ENCODE measurements at regions not wholly inside any gene's neighbourhood (a gene's known extent, or its start where the extent isn't known, plus 50 kb on each side); places are given as distances from the start of the nearest gene placed in this dataset.
"Not testable (repeated sequence)": the region's sequence is repeated elsewhere in the genome, so short reads cannot be mapped to it uniquely, and the experiment has no call there.

DNA sequence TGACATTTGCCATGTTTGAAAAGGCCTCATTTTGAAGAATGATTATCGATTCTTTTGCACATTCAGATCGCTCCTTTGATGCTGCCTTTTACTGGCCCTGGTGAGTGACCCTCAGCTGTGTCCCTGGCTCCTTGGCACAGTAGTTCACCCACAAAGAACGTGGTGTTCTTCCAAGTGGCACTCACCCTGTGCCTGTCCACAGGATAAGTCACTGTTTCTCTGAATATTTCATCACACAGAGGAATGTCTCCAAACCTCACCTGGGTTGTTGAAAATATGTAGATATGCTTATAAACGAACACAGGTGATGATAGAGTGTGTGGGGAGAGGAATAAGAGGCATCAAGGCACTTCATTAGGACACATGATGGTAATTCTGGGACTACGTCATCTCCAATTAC, 810.7 kb downstream of the CCSER2 start:
- no peak for DNase-seq (ENCODE audit: low read depth in 2 of 2)

DNA sequence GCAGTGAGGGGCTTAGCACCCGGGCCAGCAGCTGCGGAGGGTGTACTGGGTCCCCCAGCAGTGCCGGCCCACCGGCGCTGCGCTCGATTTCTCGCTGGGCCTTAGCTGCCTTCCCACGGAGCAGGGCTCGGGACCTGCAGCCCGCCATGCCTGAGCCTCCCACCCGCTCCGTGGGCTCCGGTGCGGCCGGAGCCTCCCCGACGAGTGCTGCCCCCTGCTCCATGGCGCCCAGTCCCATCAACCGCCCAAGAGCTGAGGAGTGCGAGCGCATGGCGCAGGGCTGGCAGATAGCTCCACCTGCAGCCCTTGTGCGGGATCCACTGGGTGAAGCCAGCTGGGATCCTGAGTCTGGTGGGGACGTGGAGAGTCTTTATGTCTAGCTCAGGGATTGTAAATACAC, 813.1 kb downstream of the CCSER2 start:
- DNase-seq (ENCODE audit: low read depth in 2 of 2): not testable (repeated sequence)

DNA sequence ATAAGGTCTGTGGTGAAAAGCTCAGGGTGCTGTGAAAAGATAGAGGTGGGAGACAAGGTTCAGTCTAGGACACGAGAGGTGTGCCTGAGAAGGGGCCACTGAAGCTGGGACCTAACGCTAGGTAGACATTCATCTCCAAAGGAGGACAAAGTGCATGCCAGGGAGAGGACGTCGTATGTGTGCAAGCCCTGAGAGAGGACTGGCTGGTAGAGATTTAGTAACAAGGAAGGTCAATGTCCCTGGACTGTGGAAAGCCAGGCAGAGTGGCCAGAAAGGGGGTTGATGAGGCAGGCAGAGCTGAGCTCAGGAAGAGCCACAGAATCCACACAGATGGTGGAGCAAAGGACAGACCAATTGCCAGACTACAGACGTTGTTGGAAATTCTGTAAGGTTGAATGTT, 817.6 kb downstream of the CCSER2 start:
- DNase-seq (ENCODE audit: low read depth in 2 of 2): no peak

DNA sequence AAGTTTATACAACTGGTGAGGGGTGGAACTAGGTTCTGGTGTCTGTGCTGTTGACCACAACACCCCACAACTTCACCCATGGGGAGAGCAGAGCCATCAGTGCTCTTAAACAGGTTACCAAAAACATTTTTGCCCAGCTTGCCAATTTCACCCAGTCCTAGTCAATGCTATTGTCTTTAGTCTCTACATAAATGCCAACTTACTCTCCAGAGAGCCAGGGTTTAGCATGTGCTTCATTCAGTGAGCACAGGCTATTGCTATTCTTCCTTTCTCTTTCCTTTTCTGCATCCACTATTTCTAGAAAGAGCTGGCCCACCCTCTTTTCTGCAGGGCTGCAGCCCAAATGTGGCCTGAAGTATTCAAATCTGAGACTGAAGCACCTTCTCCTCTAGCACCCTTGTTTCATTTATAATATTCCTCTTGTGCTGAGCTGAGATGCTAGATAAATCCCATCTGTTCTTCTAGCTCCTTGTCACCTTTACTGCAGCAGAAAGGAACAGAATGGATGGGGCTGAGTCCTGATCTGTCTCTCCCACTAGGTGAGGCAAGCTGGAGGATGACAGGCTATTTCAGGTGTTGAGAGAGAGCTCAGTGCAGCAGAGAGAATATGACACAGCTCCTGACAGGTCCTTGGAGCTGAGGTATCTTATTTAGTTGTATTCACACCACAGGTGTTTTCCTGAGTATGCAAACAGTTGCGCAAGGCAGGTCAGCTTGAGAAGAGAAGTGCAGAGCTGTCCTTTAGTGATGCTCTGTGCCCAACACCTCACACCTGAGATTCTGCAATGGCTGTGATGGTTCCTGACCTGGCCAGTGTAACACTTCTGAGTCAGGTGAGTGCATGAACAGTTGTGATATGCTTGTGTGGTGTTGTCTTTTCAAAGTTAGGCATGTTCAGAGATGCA, 819.2 kb downstream of the CCSER2 start:
- no peak for DNase-seq (ENCODE audit: low read depth in 2 of 2)

DNA sequence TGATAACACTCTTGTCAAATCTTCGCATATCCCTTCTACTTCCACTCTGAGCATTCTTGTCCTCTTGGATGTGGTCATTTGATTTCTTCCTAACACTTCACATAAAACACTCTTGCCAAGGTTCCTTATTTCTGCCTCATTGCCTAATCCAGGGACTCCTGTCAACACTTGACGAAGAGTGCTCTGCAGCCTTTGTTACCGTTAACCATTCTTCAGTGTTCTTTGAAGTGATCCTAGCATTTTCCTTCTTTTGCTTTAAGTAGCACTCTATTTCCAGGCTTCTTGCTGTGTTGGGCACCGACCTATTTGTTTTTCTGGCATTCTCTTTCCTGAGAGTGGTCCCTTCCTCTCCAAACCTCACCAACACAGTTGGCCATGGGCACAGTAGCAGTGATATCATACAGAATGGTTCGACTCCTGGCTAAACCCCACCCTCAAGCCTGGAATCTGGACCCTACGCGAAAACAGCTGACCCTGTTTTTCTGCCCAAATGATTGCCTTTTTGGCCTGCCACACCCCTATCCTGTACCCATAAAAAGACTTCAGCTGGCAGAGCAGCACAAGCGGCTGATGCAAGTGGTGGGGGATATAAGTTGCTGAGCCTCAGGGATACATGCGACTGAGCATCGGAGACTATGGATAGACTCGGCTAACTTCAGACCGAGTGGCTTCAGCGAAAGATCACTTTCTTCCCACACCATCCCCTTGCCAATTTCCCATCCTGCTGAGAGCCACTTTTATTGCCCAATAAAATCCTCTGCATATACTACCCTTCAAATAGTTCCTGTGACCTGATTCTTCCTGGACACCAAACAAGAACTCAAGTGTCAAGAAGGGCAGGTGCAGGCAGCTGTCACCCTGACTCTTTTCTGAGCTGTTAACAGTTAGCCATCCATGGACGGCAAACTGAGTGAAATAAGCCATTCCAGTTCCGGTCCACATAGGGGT, 820.6 kb downstream of the CCSER2 start:
- DNase-seq (ENCODE audit: low read depth in 2 of 2): no peak

DNA sequence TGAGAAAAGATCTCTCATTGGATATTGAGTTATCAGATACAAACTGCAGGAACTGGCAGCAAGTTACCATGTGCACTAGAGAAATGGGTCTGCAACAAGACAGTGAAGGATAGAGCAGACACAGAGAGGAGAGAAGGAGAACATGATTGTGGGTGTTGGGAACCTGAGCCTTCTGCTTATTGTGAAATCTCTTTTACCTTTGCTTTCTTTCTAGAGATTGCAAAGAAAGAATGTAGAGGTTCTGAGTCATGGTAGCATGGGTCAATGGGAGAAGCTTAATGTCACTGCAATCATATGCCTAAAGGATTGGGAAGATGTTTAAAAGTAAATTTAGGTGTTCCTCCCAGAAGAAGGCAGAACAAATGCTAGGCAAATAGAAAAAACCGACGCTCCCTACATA, 821.4 kb downstream of the CCSER2 start:
- DNase-seq (ENCODE audit: low read depth in 2 of 2): no peak

DNA sequence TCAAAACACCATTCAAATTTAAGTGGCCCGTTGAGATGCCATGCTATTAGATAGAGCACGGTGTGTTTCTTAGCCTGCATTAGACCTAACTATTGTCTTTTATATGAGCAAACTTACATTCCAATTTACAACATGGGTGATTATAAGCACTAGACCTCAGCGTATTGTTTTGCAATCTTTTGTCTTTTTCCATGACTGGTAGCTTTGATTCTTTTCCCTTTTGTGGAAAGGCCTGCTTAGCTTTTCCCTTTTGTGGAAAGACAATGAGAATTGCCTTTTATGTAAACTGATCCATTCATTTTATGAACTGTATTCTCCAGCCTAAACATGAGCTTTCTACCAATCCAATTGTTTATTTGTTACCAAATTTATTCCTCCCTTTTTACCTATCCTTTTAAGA, 823.1 kb downstream of the CCSER2 start:
- no peak for DNase-seq (ENCODE audit: low read depth in 2 of 2)

DNA sequence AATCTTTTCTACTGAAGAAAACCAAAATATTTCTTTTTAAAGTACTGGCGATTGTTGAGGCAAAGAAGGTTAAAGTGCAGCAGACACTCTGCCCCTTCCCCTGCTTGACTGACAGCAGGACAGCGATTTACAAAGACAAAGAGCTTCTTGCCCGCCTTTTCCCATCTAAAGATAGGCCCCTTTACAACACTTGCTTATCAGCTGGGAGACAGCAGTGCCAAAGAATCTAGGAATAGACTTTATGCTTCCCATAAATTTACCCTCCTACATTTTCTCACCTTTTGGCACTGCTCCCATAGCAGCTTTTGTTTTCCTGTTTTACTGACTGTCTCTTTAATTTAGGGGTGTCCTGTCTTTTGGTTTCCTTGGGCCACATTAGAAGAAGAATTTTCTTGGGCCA, 824.1 kb downstream of the CCSER2 start:
- DNase-seq (ENCODE audit: low read depth in 2 of 2): no peak

DNA sequence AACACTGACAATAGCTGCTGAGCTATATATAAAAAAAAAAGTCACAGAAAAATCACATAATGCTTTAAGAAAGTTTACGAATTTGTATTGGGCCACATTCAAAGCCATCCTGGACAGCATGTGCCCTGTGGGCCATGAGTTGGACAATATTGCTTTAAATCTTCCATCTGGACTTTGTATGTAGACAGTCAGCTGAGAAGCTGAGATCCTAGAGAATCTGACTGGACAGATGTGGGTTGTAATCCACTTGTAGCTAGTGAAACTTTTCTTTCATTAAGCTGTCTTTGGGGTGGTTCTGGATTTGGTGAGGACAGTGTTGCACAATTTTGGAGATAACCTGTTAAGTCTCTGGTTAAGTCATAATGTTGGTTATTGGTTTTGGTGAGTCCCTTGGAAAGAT, 824.5 kb downstream of the CCSER2 start:
- DNase-seq (ENCODE audit: low read depth in 2 of 2): no peak

DNA sequence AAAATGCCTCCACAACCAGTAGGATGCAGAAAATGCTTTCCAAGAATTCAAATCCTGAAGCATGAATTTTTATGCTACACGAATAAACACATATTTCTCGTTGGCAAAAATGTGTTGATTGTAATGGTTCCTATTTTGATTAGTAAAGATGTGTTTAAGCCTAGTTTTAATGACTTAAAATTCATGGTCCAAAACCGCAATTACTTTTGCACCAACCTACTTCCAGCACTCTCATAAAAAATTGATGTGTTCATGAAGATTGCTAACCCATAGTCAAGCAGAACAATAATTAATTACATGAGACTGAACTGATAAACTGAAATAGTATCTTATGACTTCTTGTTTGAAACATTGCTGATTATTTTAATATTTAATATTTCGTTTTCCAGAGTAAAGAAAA, 828.8 kb downstream of the CCSER2 start:
- DNase-seq (ENCODE audit: low read depth in 2 of 2): no peak

DNA sequence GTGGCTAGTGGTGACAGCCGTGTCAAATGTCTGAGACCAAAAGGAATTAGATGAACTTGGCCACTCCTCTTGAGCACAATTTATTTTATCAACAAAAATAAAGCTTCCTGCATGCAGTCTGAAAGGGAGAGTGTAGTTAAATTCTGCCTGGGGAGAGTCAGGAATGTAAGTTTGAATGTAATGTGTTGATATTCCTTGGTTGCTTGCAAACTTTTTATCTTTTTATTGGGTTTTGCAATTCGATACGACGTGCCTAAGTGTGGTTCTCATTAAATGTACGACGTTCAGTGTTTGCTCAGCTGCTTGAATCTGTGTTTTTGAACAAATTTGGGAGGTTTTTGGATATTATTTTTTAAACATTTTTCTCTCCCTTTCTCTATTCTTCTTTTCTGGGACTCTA, 839.9 kb downstream of the CCSER2 start:
- no peak for DNase-seq (ENCODE audit: low read depth in 2 of 2)

DNA sequence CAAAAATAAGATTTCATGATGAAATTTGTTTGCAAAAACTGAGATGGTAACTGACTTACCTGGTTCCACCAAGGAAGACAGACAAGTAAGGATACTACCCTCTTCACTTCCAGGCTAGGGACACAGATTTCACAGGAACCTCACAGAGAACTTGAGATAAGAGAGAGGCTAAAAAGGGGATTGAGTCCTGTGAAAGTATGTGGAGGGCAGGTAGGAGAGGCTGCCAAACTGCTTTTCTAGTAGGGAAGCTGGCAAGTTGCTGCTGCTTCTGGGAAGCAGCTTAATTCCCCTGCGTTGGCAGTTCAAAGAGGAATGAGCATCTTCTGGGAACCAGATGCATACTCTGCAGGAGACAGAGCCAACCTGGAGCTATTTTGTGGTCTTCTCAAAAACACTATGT, 841.6 kb downstream of the CCSER2 start:
- DNase-seq (ENCODE audit: low read depth in 2 of 2): no peak

DNA sequence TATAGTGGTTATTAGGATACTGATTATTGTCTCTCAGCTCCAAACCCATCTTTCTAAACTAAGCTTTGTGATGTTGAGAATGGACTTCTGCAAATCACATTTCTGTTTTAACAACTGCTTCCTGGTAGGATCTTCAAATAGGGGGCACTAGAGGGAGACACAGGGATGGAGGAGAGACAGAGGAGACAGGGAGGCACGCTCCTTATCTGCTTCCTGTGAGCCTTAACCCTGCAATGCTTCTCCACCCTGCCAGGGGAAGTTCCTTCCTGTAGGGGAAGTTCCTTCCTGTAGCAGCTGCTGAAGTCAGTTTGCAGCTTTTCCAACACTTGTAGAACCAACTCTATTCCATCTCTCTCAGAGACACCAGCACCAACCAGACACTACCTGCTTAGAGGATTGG, 847.2 kb downstream of the CCSER2 start:
- DNase-seq (ENCODE audit: low read depth in 2 of 2): no peak

DNA sequence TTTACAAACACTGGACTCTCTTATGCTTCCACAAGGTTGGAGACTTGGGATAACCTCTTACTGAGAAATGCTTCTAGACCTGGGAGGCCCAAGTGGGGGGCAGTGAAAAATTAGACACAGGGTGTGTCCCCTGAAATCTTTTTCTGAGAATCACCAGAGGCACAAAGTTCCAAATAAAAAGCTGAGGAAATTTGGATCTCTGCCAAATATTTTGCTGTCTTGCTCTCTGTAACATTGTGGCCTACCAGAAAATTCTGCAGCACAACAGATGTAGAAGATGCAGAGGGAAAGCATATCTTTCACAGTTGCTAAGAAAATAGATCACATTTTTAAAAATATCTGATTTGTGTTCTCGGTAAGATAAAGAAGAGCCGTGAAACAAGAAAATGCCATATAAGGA, 849.4 kb downstream of the CCSER2 start:
- no peak for DNase-seq (ENCODE audit: low read depth in 2 of 2)

DNA sequence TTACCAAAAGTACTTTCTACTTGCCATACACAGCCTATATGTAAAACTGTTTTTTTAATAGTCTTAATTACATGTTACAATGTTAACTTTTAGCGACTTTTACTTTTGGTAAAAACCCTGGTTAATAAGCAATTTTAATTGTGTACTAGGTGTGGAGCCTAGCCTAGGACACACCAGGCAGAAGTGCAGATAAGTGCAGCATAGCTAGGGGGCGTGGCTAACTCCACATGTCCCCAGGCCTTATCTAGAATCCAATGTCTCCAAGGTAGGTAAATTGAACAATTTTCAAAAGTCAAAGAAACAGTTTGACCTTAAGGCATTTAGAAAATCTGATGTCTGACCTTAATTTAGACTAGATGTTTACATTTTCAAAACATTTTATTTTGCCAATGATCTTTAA, 858.7 kb downstream of the CCSER2 start:
- DNase-seq (ENCODE audit: low read depth in 2 of 2): no peak

DNA sequence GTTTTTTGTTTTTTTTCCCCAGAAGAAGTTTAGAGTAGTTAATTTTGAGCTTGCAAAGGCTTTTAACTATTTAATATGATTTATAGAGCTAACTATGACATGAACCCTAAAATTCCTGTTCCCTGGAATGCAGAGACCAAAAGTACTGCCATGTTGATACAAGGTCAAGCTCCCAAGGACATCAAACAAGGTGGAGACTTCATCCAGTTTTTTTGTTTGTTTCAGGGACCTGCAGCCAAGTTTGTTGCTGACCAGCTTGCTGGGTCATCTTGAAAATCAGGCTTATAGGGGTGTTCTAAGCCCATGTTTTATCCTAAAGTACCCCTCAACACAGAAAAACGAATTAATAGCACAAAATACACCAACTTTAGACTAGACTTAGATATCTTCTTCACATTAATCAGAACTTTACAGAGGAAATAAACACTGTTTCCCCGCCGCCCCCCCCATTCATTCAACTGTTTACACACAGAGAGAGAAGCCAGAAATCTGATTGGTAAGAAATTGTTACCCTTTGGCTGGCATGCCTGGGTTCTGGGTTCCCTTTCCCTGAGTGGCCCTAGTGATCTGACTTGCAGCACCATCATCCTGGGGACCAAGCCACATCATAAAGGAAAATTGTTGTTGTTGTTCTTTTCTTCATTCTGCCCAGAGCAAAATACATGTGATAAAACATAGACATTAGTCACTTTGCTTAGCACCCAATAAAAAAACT, 860.5 kb downstream of the CCSER2 start:
- DNase-seq (ENCODE audit: low read depth in 2 of 2): no peak

DNA sequence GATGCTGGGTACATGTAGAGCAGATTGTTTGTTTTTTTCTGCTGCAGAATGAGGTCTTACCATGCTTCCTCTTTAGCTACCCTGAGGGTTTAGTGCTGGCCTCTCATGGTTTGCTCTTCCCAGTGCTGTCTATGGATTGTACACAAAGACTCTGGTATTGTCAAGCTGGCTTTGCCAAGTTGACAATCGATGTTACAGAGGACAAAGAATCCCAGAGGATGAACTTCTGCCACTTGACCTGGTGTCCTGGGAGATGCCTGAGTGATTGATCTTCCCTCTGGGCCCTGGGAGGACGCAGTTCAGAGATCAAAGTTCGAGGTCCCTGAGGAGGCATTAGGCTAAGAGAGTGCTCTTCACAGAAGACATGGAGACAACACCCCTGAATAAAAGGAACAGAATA, 865.4 kb downstream of the CCSER2 start:
- no peak for DNase-seq (ENCODE audit: low read depth in 2 of 2)

DNA sequence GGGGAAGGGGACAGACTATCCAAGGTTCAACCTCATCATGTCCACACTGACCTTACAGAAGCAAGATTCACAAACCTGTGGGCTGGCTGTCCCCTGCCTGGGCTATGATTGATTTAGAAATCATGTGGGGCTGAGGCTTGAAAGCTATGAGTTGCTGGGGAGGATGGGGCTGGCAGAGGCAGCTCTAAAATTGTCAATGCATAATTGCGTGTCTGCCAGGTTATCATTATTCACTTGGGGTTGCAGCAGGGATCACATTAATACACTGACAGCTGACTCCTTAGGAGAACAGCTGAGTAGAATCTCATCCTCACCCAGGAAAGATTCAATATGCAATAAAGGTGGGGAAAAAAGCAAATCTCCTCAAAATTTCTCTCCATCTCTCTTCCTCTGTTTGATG, 866.3 kb downstream of the CCSER2 start:
- DNase-seq (ENCODE audit: low read depth in 2 of 2): no peak

DNA sequence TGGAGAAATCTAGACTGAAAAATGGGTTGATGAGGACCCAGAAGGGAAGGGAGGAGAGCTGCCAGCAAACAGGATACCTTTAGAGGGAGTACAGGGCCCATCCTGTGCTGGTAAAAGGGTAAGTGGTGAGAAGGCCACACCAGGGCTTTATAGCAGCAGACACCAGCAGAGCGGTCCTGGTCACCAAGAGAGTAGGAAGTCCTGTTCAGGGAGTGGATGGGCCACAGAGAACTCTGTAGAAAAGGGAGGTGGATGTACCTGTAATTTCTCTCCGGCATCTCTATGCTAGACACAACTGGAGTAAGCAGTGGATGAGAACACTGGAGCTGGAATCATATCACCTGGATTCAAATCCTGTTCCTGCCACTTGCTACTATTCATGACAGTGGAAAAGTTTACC, 867.2 kb downstream of the CCSER2 start:
- DNase-seq (ENCODE audit: low read depth in 2 of 2): no peak

DNA sequence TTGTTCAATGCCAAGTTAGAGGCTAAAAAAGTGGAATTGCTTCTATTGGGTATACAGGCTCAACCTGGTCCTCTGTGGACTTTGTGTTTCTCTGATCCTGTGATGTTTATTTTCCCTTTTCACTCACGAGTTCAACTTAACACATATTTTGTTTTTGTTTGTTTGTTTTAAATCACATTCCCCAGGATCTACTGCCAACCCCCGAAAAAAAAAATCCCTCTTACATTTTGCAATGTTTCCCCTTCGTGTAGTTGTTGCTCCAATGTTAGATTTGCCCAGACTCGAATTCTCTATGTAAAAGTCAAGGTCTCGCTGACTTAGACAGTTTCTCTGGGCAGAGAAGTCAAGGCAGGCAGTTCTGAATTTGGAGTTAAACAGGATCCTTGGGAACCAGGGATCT, 876.4 kb downstream of the CCSER2 start:
- no peak for DNase-seq (ENCODE audit: low read depth in 2 of 2)

DNA sequence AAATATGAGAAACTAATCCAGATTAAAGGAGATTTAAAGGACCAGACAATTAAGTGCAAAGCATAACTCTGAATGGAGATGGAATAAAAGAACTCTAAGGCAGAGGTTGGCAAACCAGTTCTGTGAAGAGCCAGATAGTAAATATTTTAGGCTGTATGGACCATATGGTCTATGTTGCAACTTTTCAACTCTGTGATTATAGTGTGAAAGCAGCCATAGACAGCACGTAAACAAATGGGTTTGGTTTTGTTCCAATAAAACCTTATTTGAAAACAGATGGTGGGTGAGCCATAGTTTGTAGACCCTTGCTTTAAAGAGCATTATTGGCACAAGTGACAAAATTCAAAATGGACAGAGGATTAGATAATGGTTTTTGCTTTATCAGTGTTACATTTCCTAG, 884.1 kb downstream of the CCSER2 start:
- DNase-seq (ENCODE audit: low read depth in 2 of 2): no peak

DNA sequence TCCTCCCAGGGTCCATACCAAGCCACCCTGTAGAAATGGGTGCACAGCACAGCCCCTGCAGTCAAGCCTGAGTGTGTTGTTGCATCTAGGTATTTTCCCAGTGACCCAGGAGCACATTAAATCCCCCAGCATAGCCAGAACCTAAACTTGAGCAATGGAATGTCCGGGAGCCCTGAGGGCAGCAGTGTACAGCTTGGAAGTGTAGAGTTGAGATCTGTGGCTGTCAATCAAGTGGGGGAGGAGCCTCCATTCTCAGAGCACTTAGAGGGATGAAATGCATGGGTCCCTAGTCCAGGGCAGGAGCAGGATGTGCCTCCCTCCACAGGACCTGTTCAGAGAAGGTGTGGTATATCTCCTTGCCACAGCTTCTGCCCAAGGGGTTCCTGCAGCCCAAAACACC, 885.1 kb downstream of the CCSER2 start:
- no peak for DNase-seq (ENCODE audit: low read depth in 2 of 2)
